NCI-H526 treated with DMSO at 0.1 percent for 48 hours (cell line): ENCODE measurements at regions not wholly inside any gene's neighbourhood (a gene's known extent, or its start where the extent isn't known, plus 50 kb on each side); places are given as distances from the start of the nearest gene placed in this dataset.

Source experiments
- DNase-seq: peaks from one replicate; lab custom pipeline; 2025; lab: John Stamatoyannopoulos, UW

- no peak for DNase-seq
These were observed 348.0 kb upstream of the LCORL start for GRCh38 chr4:18369561-18369960.

- DNase-seq: peak; percentile 24
These were observed 345.3 kb upstream of the LCORL start for GRCh38 chr4:18366892-18367291.

- no peak for DNase-seq
These were observed 344.6 kb upstream of the LCORL start for GRCh38 chr4:18366136-18366535.

GRCh38 chr4:18343581-18343980, 322.0 kb upstream of the LCORL start:
- no peak for DNase-seq

- no peak for DNase-seq
These were observed 321.3 kb upstream of the LCORL start for GRCh38 chr4:18342847-18343246.

- no peak for DNase-seq
These were observed 300.5 kb upstream of the LCORL start for GRCh38 chr4:18321956-18322530.

GRCh38 chr4:18319431-18319830, 297.9 kb upstream of the LCORL start:
- DNase-seq: no peak

GRCh38 chr4:18318682-18319388, 297.3 kb upstream of the LCORL start:
- no peak for DNase-seq

- no peak for DNase-seq
These were observed 293.2 kb upstream of the LCORL start for GRCh38 chr4:18314731-18315130.

GRCh38 chr4:18297684-18298083, 276.1 kb upstream of the LCORL start:
- DNase-seq: no peak

- DNase-seq: no peak
These were observed 274.9 kb upstream of the LCORL start for GRCh38 chr4:18296411-18296810.

- DNase-seq: no peak
These were observed 273.3 kb upstream of the LCORL start for GRCh38 chr4:18294846-18295245.

- DNase-seq: no peak
These were observed 272.5 kb upstream of the LCORL start for GRCh38 chr4:18294021-18294420.

- no peak for DNase-seq
These were observed 270.9 kb upstream of the LCORL start for GRCh38 chr4:18292411-18292810.

GRCh38 chr4:18291981-18292380, 270.4 kb upstream of the LCORL start:
- no peak for DNase-seq

GRCh38 chr4:18291256-18291655, 269.7 kb upstream of the LCORL start:
- no peak for DNase-seq

- DNase-seq: no peak
These were observed 263.8 kb upstream of the LCORL start for GRCh38 chr4:18285357-18285756.

GRCh38 chr4:18278244-18278643, 256.7 kb upstream of the LCORL start:
- DNase-seq: no peak

GRCh38 chr4:18262832-18263231, 241.3 kb upstream of the LCORL start:
- no peak for DNase-seq

- DNase-seq: no peak
These were observed 230.5 kb upstream of the LCORL start for GRCh38 chr4:18252052-18252451.

- no peak for DNase-seq
These were observed 229.0 kb upstream of the LCORL start for GRCh38 chr4:18250564-18250963.

GRCh38 chr4:18248611-18249010, 227.1 kb upstream of the LCORL start:
- no peak for DNase-seq

GRCh38 chr4:18247189-18247588, 225.6 kb upstream of the LCORL start:
- no peak for DNase-seq
